ENCODE measurements at regions not wholly inside any gene's neighbourhood (a gene's known extent, or its start where the extent isn't known, plus 50 kb on each side); places are given as distances from the start of the nearest gene placed in this dataset.

GRCh38 chr9:86580688-86581087 is 226.5 kb upstream of the TUT7 start:
- no peaks in the 10 kb centered on the region for H3K9me3 Mint-ChIP-seq (ENCODE audit: unreplicated experiment)
- H3K4me3 Mint-ChIP-seq (ENCODE audit: unreplicated experiment), result no peak overlapping the region
- no peak overlapping the region for H3K27ac Mint-ChIP-seq (ENCODE audit: unreplicated experiment)
- peaks cover 10% of the 10 kb centered on the region for H3K4me1 Mint-ChIP-seq (ENCODE audit: unreplicated experiment)
- no peaks in the 10 kb centered on the region for H3K36me3 Mint-ChIP-seq (ENCODE audit: unreplicated experiment)
- no peak for DNase-seq (ENCODE audit: extremely low spot score, unreplicated experiment)
- H3K27me3 Mint-ChIP-seq (ENCODE audit: unreplicated experiment), result no peaks in the 10 kb centered on the region
- no peak for TF ChIP-seq CTCF (IDR thresholded peaks at IDR 0.05)

GRCh38 chr9:86578722-86579121 is 224.5 kb upstream of the TUT7 start:
- H3K36me3 Mint-ChIP-seq (ENCODE audit: unreplicated experiment), result no peaks in the 10 kb centered on the region
- TF ChIP-seq CTCF (IDR thresholded peaks at IDR 0.05), result no peak
- H3K4me3 Mint-ChIP-seq (ENCODE audit: unreplicated experiment), result no peak overlapping the region
- H3K4me1 Mint-ChIP-seq (ENCODE audit: unreplicated experiment), result peaks cover 8% of the 10 kb centered on the region
- H3K9me3 Mint-ChIP-seq (ENCODE audit: unreplicated experiment), result no peaks in the 10 kb centered on the region
- no peak for DNase-seq (ENCODE audit: extremely low spot score, unreplicated experiment)
- no peaks in the 10 kb centered on the region for H3K27me3 Mint-ChIP-seq (ENCODE audit: unreplicated experiment)
- no peak overlapping the region for H3K27ac Mint-ChIP-seq (ENCODE audit: unreplicated experiment)

- no peaks in the 10 kb centered on the region for H3K27me3 Mint-ChIP-seq (ENCODE audit: unreplicated experiment)
- H3K27ac Mint-ChIP-seq (ENCODE audit: unreplicated experiment), result no peak overlapping the region
- TF ChIP-seq CTCF (IDR thresholded peaks at IDR 0.05), result no peak
- peaks cover 3% of the 10 kb centered on the region for H3K9me3 Mint-ChIP-seq (ENCODE audit: unreplicated experiment)
- DNase-seq (ENCODE audit: extremely low spot score, unreplicated experiment), result no peak
- H3K4me3 Mint-ChIP-seq (ENCODE audit: unreplicated experiment), result no peak overlapping the region
- peaks cover 8% of the 10 kb centered on the region for H3K4me1 Mint-ChIP-seq (ENCODE audit: unreplicated experiment)
- H3K36me3 Mint-ChIP-seq (ENCODE audit: unreplicated experiment), result no peaks in the 10 kb centered on the region
These were observed 223.5 kb upstream of the TUT7 start for GRCh38 chr9:86577420-86578333.

GRCh38 chr9:86575825-86576525 is 221.8 kb upstream of the TUT7 start:
- H3K4me3 Mint-ChIP-seq (ENCODE audit: unreplicated experiment), result no peak overlapping the region
- no peaks in the 10 kb centered on the region for H3K36me3 Mint-ChIP-seq (ENCODE audit: unreplicated experiment)
- H3K27ac Mint-ChIP-seq (ENCODE audit: unreplicated experiment), result no peak overlapping the region
- peaks cover 8% of the 10 kb centered on the region for H3K4me1 Mint-ChIP-seq (ENCODE audit: unreplicated experiment)
- H3K9me3 Mint-ChIP-seq (ENCODE audit: unreplicated experiment), result peaks cover 3% of the 10 kb centered on the region
- no peak for TF ChIP-seq CTCF (IDR thresholded peaks at IDR 0.05)
- no peaks in the 10 kb centered on the region for H3K27me3 Mint-ChIP-seq (ENCODE audit: unreplicated experiment)
- DNase-seq (ENCODE audit: extremely low spot score, unreplicated experiment), result no peak

- Mint-ChIP-seq H3K4me3 (ENCODE audit: unreplicated experiment) (no peak overlapping the region), H3K27me3 (ENCODE audit: unreplicated experiment) (no peaks in the 10 kb centered on the region), H3K36me3 (ENCODE audit: unreplicated experiment) (peaks cover 1% of the 10 kb centered on the region), H3K4me1 (ENCODE audit: unreplicated experiment) (peaks cover 7% of the 10 kb centered on the region), H3K27ac (ENCODE audit: unreplicated experiment) (no peak overlapping the region), H3K9me3 (ENCODE audit: unreplicated experiment) (peaks cover 3% of the 10 kb centered on the region)
- TF ChIP-seq CTCF (IDR thresholded peaks at IDR 0.05), result no peak
- DNase-seq (ENCODE audit: extremely low spot score, unreplicated experiment), result no peak
These were observed 220.9 kb upstream of the TUT7 start for GRCh38 chr9:86575137-86575536.

All from osteocyte (in vitro differentiated cells).